IPS-15b (cell line): ENCODE measurements at regions not wholly inside any gene's neighbourhood (a gene's known extent, or its start where the extent isn't known, plus 50 kb on each side); places are given as distances from the start of the nearest gene placed in this dataset.
"Not testable (repeated sequence)": the region's sequence is repeated elsewhere in the genome, so short reads cannot be mapped to it uniquely, and the experiment has no call there.

ENCODE experiments used
- H3K27me3 ChIP-seq: one replicate; pipeline ENCODE4 v1.6.1; 2013; ENCODE audit warnings: low read length; ENCODE audit not compliant: control insufficient read depth, insufficient read depth
- H3K36me3 ChIP-seq: one replicate; pipeline ENCODE4 v1.6.1; 2013; ENCODE audit warnings: low read length; ENCODE audit not compliant: control insufficient read depth, insufficient read depth
- H3K4me1 ChIP-seq: one replicate; pipeline ENCODE4 v1.6.1; 2013; ENCODE audit warnings: mild to moderate bottlenecking, low read length; ENCODE audit not compliant: control insufficient read depth, insufficient read depth
- H3K4me3 ChIP-seq: one replicate; pipeline ENCODE4 v1.5.1; 2013; ENCODE audit warnings: low read depth, low read length
- H3K9ac ChIP-seq: one replicate; pipeline ENCODE4 v1.6.1; 2013; ENCODE audit warnings: low read depth, mild to moderate bottlenecking, low read length
- H3K9me3 ChIP-seq: one replicate; pipeline ENCODE4 v1.6.1; 2013; ENCODE audit warnings: mild to moderate bottlenecking, low read length; ENCODE audit not compliant: control insufficient read depth, insufficient read depth

DNA sequence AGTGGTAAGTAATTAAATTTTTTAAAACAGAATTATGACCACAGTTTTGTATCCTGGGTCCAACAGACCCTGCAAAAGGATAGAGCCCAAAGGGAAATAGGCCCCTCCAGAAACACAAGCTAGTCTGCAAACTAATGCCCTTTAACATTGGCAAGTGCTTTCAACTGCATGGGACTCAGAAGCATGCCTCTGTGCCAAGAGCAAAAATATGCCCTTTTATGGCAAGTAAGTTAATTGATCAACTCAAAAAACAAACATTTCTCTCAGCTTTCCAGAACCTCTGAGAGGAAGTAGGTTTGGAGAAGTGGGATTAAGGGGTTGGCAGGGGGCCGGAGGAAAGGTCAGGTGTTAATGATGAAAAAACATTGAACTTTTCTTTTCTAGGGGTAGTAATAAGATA lies 186.6 kb upstream of the PRSS1 start:
- Histone ChIP-seq H3K9ac (no peak overlapping the region), H3K4me3 (no peak overlapping the region), H3K27me3 (no peaks in the 10 kb centered on the region), H3K4me1 (no peaks in the 10 kb centered on the region), H3K9me3 (no peaks in the 10 kb centered on the region), H3K36me3 (no peaks in the 10 kb centered on the region)

DNA sequence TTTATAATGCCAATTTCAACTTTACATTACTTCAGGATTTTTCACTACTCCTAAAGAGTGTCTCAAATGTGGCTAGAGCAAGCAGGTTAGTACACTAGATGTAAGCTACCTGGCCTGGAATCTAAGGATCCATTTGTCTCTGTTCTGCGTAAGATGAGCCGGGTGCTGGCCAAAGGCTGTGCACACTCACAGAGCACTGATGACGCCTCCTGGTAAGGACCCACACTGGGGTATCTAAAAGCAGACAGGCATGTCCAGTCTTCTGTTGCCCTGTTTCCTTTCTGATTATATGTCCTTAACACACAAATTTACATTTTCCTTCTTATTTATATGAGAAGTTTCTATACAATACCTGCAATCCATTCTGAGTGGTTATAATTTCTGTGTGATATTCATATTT lies 187.9 kb upstream of the PRSS1 start:
- H3K9me3 ChIP-seq, H3K36me3 ChIP-seq, H3K27me3 ChIP-seq, H3K4me3 ChIP-seq, H3K4me1 ChIP-seq, H3K9ac ChIP-seq: not testable (repeated sequence)

DNA sequence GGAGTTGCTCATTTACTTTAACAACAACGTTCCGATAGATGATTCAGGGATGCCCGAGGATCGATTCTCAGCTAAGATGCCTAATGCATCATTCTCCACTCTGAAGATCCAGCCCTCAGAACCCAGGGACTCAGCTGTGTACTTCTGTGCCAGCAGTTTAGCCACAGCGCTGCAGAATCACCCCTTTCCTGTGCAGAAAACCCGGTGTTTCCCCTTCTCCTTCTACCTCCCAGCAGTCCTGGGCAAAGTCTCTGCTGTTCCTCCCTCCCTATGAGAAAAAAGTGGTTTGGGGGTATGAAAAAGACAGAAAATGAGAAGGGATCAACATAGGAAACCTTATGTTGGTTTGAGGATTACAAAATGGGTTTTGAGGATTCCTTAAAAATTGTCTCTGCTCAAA lies 188.5 kb upstream of the PRSS1 start:
- not testable (repeated sequence) for H3K36me3 ChIP-seq, H3K4me3 ChIP-seq, H3K9ac ChIP-seq, H3K9me3 ChIP-seq, H3K4me1 ChIP-seq, H3K27me3 ChIP-seq

DNA sequence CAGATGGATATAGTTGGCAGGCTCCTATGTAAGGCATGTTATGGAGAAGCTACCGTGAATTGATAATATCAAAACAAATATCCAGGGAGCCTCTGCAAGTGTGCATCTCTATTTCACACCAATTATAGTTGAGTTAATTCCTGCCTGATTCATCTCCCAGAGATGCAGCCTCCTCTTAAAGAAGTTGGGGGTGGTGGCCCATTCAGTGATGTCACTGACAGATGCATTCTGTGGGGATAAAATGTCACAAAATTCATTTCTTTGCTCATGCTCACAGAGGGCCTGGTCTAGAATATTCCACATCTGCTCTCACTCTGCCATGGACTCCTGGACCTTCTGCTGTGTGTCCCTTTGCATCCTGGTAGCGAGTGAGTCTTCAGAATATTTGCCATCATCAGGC lies 189.1 kb upstream of the PRSS1 start:
- Histone ChIP-seq H3K4me3 (no peak overlapping the region), H3K4me1 (no peaks in the 10 kb centered on the region), H3K36me3 (no peaks in the 10 kb centered on the region), H3K9ac (no peak overlapping the region), H3K27me3 (no peaks in the 10 kb centered on the region), H3K9me3 (no peaks in the 10 kb centered on the region)

- no peaks in the 10 kb centered on the region for H3K27me3 ChIP-seq
- H3K9me3 ChIP-seq, result no peaks in the 10 kb centered on the region
- H3K4me1 ChIP-seq, result no peaks in the 10 kb centered on the region
- no peaks in the 10 kb centered on the region for H3K36me3 ChIP-seq
- no peak overlapping the region for H3K9ac ChIP-seq
- no peak overlapping the region for H3K4me3 ChIP-seq
These were observed 191.2 kb upstream of the PRSS1 start for GRCh38 chr7:142557971-142558582.

GRCh38 chr7:142556740-142557139 lies 192.5 kb upstream of the PRSS1 start:
- no peaks in the 10 kb centered on the region for H3K4me1 ChIP-seq
- H3K4me3 ChIP-seq, result no peak overlapping the region

GRCh38 chr7:142554560-142555532 lies 194.4 kb upstream of the PRSS1 start:
- no peak overlapping the region for H3K4me3 ChIP-seq
- no peaks in the 10 kb centered on the region for H3K4me1 ChIP-seq
- H3K9me3 ChIP-seq, result no peaks in the 10 kb centered on the region
- H3K9ac ChIP-seq, result no peak overlapping the region
- no peaks in the 10 kb centered on the region for H3K36me3 ChIP-seq
- no peaks in the 10 kb centered on the region for H3K27me3 ChIP-seq

More at GRCh38 chr7:142556740-142557139, 192.5 kb upstream of the PRSS1 start:
- Histone ChIP-seq H3K36me3 (no peaks in the 10 kb centered on the region), H3K9me3 (no peaks in the 10 kb centered on the region), H3K9ac (no peak overlapping the region), H3K27me3 (no peaks in the 10 kb centered on the region)

- Histone ChIP-seq H3K4me3 (no peak overlapping the region), H3K4me1 (no peaks in the 10 kb centered on the region), H3K9me3 (no peaks in the 10 kb centered on the region), H3K36me3 (no peaks in the 10 kb centered on the region), H3K9ac (no peak overlapping the region), H3K27me3 (no peaks in the 10 kb centered on the region)
These were observed 196.1 kb upstream of the PRSS1 start for GRCh38 chr7:142553216-142553615.

GRCh38 chr7:142548978-142549377 lies 200.3 kb upstream of the PRSS1 start:
- Histone ChIP-seq H3K9me3 (no peaks in the 10 kb centered on the region), H3K27me3 (no peaks in the 10 kb centered on the region), H3K4me3 (no peak overlapping the region), H3K36me3 (no peaks in the 10 kb centered on the region), H3K9ac (no peak overlapping the region), H3K4me1 (no peaks in the 10 kb centered on the region)

GRCh38 chr7:142546452-142546851 lies 202.8 kb upstream of the PRSS1 start:
- H3K36me3 ChIP-seq, result no peaks in the 10 kb centered on the region
- H3K4me3 ChIP-seq, result no peak overlapping the region
- no peak overlapping the region for H3K9ac ChIP-seq
- H3K27me3 ChIP-seq, result no peaks in the 10 kb centered on the region
- no peaks in the 10 kb centered on the region for H3K9me3 ChIP-seq
- H3K4me1 ChIP-seq, result no peaks in the 10 kb centered on the region

DNA sequence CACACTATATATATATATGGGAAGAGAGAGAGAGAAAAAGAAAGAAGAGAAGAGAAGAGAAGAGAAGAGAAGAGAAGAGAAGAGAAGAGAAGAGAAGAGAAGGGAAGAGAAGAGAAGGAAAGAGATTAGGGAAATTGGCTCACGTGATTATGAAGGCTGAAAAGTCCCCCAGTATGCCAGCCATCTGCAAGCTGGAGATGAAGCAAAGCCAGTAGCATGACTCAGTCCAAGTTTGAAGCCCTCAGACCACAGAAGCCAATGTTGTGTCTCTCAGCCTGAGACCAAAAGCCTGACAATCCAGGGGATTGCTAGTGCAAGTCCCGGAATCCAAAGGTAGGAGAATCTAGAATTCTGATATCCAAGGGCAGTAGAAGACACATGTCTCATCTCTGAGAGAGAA lies 206.3 kb upstream of the PRSS1 start:
- Histone ChIP-seq H3K4me3 (no peak overlapping the region), H3K27me3 (no peaks in the 10 kb centered on the region), H3K4me1 (no peaks in the 10 kb centered on the region), H3K9me3 (no peaks in the 10 kb centered on the region), H3K36me3 (no peaks in the 10 kb centered on the region), H3K9ac (no peak overlapping the region)

DNA sequence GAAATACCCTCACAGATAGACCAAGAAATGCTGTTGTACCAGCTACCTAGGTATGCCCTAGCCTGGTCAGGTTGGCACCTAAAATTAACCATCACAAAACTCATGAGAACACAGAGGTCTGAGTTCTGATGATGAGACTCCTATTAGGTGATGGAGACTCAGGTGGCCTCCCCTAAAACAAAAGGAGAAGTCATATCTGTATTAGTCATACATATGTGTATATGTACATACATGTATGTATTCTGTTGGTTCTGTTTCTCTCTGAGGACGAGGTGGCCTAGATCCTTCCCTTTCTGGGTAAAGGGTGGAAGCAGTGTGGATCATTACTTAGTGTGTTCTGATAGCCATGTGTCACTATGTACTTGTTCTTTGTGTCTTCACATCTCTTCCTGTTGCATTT lies 207.2 kb upstream of the PRSS1 start:
- no peak overlapping the region for H3K9ac ChIP-seq
- H3K4me3 ChIP-seq, result no peak overlapping the region
- no peaks in the 10 kb centered on the region for H3K4me1 ChIP-seq
- no peaks in the 10 kb centered on the region for H3K9me3 ChIP-seq
- no peaks in the 10 kb centered on the region for H3K27me3 ChIP-seq
- H3K36me3 ChIP-seq, result no peaks in the 10 kb centered on the region
